Right hindlimb (tissue), 1 donor: ENCODE measurements at regions not wholly inside any gene's neighbourhood (a gene's known extent, or its start where the extent isn't known, plus 50 kb on each side); places are given as distances from the start of the nearest gene placed in this dataset.
A peak's percentile ranks its signal among the peaks of the same experiment; 100 is the strongest.

Experiments
- DNase-seq: peaks from one replicate; pipeline ENCODE4 v3.0.0-alpha.2; 2018

DNA sequence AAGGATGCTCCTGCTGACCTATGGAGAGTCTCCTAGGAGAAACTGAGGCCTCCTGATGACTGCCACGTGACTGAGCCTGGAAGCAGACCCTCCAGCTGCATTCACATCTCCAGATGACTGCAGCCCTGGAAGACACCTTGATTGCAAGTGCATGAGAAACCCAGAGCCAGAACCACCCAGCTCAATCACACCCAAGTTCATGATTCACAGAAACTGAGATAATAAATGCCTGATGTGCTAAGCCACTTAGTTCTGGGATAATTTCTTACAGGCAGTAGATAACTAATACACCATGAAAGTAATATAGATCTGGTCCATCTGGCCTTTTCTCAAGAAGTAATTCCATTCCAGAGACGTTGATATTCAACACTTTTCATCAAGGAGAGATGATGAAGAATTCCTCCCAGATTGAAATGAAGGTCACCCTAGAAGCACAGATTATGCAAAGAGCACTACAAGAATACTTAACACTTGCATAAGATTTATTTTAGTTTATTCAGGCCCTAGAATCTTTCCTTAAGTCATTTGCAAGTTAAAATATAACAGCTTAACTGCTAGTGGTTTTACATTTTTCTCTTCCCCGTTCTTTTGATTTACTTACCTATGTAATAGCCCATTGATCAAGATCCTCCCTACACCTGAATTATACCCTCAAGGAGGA, 208.2 kb upstream of the INHBA start:
- no peak for DNase-seq

GRCh38 chr7:41907444-41907843, 204.6 kb upstream of the INHBA start:
- DNase-seq = no peak

GRCh38 chr7:41900532-41900931, 197.6 kb upstream of the INHBA start:
- no peak for DNase-seq

DNA sequence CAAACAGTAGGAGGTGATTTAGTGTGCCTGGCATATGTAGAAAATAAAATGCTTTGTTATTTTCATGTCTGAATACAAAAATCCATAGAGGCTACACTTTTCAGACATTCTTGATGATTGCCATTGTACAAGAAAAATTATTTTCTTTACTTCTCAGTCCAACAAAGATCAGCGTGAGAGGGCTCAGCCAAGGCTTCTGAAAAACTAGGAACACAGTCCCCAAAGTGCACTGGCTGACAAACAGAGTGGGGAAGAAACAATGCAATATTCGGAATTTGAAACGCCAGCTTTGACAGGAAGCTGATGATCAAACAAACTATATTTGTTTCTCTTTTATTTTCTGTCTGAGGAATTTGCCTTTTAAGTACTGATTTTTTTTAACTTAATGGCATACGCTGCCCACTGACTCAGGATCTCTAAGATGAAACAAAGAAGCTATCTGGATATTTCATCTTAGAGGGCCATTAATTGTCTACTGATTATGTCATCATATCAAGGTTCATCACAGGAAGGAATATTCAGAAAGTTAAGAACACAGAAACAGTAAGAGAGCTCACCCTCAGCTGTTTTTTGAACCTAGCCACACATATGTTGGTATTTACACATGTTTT, 197.0 kb upstream of the INHBA start:
- no peak for DNase-seq

DNA sequence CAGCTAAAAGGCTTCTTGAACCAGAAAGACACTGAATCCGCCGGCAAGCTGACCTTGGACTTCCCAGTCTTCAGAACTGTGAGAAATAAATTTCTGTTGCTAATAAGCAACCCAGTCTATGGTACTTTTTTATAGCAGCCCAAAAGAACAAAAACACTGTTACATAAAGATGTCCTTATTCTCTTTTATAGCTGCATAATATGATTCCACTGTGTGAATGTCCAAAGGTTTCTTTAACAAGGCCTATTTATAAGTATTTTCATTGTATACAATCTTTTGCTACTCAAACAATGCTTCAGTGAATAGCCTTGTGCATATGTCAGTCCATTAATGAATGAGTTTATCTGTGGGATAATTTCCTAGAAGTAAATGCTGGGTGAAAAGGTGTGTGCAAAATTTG, 190.8 kb upstream of the INHBA start:
- DNase-seq = no peak

DNA sequence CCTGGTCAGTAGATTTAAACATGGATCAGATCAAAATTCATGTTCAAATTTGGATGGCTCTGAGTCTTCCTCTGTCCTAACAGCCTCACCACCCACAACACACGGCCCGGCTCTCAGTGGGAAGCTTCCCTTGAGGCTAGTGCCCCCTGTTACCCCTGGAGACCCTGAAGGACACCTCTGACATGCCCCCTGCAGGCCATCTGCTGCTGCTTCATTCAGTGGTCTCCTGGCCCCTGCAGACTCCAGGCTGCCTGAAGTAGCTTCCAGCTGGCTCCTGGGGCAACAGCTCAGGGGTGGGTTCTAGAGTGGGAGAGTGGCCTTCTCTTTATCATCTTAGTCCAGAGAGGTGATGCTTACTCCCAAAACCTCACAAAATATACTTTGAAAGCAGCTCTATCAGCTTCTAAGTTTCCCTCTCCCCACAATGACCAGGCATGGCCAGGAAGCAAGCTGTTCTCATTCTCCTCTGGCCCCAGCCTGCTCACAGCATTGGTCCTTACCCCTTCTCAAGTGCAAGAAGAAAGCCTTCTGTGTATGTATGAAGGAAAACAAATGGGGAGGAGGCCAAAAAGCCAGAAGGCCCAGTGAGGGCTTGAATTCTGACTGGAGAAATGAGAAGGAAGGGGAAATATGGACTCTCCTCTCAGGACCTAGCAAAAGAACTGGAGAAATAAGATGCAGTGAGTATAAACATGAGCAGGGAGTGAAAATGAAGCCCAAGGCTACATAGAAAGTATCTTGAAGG, 189.6 kb upstream of the INHBA start:
- DNase-seq = no peak

GRCh38 chr7:41891950-41892349, 189.1 kb upstream of the INHBA start:
- DNase-seq = peak; percentile 43

- peak; percentile 58 for DNase-seq
Measured at GRCh38 chr7:41890631-41891274, 187.9 kb upstream of the INHBA start.

DNA sequence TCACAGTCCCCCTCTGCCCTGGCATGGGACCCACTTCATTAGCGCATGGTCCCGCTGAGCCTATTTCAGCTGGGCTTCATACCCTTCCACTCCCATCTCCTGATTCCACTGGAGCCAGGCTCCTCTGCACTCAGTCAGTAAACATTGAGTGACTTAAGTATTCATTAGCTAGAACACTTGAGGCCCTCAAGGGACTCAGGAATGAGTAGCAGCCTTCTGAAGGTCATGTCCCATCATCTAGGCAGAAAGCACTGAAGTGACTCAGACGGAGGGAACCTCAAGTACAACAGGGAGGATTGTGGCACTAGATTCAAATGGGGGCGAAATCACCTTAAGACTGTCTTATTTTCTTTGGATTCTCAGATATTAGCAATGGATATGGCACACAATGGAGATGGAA, 186.6 kb upstream of the INHBA start:
- DNase-seq = no peak

- no peak for DNase-seq
Measured at GRCh38 chr7:41889040-41889439, 186.2 kb upstream of the INHBA start.

GRCh38 chr7:41887416-41887815, 184.5 kb upstream of the INHBA start:
- no peak for DNase-seq

DNA sequence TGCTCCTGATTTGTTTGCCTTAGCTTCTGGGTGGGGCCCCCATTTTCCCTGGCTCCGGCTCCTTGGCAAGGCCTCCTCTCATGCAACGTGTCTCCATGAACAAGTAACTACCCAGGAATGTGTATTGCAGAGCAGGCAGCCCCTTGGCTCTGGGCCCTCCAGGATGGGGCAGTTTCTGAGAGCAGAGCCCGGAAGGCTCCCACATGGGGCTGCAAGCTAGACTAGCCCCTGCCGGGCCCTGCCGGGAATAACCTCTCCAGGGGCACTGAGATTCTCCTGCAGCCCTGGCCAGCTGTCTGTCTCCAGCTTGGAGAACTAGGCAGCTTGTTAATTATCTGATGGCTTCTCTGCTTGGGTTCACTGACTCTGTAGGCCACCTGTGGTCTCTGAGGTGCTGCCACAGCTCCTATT, 184.0 kb upstream of the INHBA start:
- peak; percentile 81 for DNase-seq

- peak; percentile 88 for DNase-seq
Measured at GRCh38 chr7:41886262-41886900, 183.5 kb upstream of the INHBA start.

GRCh38 chr7:41885748-41886147, 182.9 kb upstream of the INHBA start:
- no peak for DNase-seq

GRCh38 chr7:41885078-41885477, 182.2 kb upstream of the INHBA start:
- no peak for DNase-seq

DNA sequence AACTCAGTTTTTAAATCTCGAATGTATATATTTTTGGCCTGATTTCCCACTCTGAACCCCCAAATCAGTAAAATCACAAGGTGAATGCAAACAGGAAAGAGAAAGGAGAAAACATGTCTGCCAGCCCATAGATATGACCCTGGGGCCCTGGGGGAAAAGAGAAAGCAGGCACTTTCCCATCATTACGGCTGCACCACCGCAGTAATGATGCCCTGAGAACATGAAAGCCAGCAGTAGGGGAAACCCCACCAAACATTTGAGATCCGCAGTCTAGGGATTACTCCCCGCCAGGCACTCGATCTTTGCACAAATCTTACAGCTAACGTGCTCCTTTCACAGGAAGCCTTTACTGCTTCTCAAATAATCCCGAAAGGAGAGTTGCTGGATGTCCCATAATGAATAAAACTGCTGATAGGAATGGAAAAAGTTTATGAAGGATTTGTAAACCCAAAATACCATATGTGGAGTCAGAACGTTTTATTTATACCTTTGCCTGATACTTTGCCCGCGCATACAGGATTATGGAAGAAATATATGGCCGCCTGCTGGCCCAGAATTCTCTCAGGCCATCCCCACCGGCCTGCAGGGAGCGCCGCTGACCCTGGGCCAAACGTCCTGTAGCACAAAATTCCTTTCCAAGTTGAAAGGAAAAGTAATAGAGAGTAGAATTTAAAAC, 180.0 kb upstream of the INHBA start:
- peak; percentile 61 for DNase-seq

GRCh38 chr7:41882256-41882655, 179.4 kb upstream of the INHBA start:
- no peak for DNase-seq

DNA sequence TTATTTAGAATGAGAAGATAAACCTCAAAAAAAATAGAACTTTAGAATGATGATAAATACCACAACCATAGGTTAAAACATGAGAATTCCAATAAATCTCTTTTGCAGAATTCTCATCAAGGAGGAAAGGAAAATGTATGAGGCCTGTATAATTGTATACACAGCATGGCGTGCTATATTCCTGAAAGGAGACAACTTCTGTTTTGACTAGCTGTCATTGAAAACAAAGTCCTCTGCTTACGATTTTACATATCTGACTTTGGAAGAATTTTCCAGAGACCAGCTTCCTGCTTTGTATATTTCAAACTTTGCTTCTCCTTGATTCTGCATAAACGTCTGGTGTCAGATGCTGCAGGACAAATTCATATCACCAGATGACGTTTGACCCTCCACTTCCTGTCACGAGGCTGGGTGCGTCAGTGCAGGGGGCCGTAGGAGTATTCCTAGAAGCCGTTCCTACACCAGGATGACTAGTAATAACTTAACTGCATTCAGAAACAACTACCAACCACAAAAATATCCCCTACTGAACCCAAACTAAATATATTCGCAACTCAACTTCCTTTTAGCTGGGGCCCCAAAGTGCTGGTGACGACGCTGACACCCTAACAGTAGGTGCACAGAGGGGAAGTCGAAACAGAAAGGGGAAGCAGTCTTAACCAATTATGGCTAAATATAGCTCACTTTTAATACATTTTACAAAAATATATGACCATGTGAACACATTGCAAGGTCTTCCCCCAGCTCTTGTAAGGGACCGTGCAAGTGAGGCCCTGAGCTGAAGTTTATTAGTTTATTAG, 178.6 kb upstream of the INHBA start:
- peak; percentile 46 for DNase-seq

- no peak for DNase-seq
Measured at GRCh38 chr7:41880107-41880506, 177.2 kb upstream of the INHBA start.

- DNase-seq = no peak
Measured at GRCh38 chr7:41879403-41879802, 176.5 kb upstream of the INHBA start.
